ENCODE measurements at regions not wholly inside any gene's neighbourhood (a gene's known extent, or its start where the extent isn't known, plus 50 kb on each side); places are given as distances from the start of the nearest gene placed in this dataset.

DNA sequence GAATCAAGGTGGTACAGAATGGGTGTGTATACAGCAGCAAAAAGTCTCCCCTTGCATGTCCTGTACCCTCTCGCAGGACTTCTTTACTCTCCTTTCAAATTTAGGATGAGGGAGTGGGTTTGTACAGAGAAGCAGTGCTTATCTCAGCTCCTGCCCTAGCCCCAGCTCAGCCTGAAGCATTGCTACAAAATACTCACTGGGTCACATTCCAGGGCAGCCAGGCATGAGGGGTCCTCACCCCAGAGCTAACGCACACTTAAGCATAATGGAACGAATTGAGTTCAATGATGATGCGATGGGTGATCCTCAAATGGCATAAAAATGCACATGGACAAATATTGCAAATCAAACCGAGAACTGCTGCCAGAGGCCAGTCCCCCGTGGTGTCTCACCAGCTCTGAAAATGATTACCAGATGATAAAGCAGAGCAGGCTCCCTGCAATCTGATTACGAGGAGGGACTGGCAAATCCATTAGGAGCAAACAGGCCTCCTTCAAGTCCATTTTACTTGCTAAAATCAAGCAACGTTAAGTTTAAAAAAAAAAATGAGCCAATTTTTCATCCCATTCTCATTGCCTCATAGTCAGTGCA, 231.6 kb upstream of the TAS2R1 start:
- DNase-seq (ENCODE audit: low spot score) = peak; percentile 24
- FAIRE-seq = peak; percentile 73

DNA sequence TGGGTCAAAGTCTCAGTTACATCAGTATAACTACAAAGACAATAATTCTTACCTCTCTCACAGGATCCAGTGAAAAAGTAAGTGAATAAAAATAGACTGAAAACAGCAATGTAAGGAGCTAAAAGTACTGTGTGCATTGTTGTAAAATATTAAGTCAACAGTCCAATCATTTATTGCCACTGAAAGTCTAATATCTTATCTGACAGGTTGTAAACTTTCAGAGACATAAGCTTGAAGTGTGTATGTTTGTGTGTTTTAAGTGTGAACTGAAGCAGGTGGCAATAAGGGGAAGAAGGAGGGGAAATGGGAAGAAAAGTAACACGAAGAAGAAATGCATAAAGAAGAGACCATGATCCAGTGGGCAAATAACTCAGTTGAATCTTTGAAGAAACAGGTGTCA, 229.7 kb upstream of the TAS2R1 start:
- DNase-seq (ENCODE audit: low spot score) (no peak), FAIRE-seq (no peak)

DNA sequence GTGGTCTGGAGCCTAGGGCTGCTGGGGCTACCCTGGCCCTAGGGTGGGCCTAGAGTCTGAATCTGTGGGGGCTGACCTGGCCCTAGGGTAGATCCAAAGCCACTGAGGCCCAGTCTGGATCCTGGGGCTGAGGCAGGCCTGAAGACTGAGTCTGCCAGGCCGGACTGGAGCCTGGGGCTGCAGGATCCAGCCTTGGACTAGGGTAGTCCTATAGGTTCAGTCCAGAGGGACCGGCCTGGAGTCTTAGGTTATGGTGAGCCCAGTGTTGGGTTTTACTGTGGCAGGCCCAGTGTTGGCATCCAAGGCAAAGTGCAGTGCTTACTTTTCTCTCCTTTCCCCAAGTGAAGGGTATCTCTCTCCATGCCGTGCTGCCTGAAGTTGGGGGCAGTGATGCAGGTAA, 227.9 kb upstream of the TAS2R1 start:
- FAIRE-seq (no peak), DNase-seq (ENCODE audit: low spot score) (no peak)

DNA sequence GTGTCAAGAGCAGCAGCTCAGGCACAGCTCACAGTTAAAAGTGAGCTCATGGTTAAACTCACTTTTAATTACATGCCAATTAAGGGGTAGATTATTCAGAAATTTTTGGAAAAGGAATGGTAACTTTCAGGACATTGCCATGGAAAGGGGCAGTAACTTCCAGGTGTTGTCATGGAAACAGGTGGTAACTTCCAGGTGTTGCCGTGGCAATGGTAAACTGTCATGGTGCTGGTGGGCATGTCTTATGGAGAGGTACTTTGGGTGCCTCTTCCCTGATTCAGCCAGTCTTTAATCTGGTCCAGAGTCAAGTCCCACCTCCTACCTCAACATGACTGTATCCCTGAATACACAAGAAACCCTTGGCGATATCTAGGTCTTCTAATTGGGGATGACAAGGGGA, 223.2 kb upstream of the TAS2R1 start:
- FAIRE-seq (no peak), DNase-seq (ENCODE audit: low spot score) (no peak)

DNA sequence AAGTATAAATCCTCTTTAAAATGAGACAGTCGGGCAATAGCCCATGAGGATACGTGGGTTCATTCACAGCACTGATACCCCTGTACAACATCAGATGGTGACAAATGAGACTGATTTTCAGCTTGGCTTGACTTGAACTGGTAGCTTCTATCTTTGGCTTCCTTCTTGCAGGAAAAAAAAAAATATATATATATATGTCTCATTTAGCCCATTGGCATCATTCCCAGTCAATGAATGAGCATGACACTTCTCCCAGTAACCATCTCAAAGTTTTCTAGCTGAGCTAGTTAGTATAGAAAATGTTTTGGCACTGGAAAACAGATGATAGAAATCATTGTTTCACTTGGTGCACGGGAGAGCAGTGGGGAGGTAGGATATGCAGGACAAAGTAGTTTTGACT, 222.5 kb upstream of the TAS2R1 start:
- DNase-seq (ENCODE audit: low spot score) (no peak), FAIRE-seq (no peak)

DNA sequence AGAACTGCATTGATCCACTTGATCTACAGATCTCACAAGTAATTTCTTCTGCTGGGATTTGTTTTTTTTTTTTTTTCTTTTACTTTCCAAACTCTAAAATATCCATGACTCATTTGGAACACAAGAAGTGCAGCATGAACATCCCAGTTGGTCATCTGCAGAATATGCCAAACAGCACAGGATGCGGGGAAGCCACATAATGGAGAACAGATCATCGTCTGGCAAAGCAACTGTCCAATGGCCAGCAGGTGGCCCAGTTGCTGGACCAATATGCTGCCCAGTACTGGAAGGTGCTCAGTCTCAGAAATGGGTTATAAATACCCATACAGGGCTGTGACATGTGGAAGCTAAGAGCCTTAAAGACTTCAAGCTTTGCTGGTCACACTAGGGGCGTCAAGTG, 221.3 kb upstream of the TAS2R1 start:
- DNase-seq (ENCODE audit: low spot score) (peak; percentile 81), FAIRE-seq (peak; percentile 64)

DNA sequence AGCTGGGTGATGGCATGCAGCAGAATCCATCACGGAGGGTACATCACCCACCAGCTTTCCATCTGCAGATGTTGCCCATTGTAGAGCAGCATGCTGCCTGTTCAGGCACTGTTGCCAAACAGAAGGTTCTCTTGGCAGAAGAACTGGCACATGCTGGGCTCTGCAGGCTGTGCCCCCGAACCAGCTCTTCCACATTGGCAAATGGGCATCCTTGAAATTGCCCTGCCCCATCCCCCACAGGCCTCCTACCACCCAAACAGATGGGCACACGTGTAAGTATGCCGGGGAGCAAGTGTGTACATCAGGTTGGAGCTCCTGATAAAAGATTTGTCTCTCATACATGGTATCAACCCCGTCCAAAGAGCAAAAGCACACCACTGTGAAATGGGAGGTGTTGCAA, 220.3 kb upstream of the TAS2R1 start:
- no peak for FAIRE-seq
- DNase-seq (ENCODE audit: low spot score) = no peak

DNA sequence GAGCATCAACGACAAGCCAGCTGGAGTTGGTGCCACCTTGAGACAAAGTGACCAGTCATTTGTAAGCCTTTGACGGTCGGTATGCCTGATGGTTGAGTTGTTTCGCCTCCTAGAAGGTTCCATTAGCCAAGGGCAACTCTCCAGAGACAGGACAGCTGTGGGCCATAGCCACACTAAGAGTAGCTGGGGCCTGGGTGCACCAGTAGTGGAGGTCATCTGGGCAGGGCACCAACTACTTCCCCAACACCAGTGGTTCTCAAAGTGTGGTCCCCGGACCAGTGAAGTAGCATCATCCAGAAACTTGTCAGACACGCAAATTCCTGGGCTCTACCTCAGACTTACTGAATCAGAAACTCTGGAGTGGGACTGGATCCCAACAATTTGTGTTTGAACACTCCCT, 217.5 kb upstream of the TAS2R1 start:
- no peak for FAIRE-seq
- DNase-seq (ENCODE audit: low spot score) = no peak

DNA sequence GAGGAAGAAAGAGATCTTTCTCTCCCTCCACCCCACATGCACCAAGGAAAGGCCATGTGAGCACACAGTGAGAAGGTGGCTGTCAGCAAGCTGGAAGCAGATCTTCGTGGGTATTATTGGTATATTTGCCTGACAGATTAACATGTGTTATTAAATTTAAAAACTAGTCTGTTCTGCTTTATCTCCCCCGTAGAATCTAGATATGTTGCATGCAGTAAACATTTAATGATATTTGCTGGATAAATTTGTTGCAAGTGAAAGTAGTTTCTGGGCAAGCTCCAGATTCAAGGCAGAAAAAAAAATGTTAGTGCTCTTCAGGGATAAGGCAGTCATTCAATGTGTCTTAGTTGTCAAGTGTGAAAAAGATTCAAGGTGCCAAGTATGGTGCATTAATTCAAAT, 215.0 kb upstream of the TAS2R1 start:
- DNase-seq (ENCODE audit: low spot score) (no peak), FAIRE-seq (no peak)

DNA sequence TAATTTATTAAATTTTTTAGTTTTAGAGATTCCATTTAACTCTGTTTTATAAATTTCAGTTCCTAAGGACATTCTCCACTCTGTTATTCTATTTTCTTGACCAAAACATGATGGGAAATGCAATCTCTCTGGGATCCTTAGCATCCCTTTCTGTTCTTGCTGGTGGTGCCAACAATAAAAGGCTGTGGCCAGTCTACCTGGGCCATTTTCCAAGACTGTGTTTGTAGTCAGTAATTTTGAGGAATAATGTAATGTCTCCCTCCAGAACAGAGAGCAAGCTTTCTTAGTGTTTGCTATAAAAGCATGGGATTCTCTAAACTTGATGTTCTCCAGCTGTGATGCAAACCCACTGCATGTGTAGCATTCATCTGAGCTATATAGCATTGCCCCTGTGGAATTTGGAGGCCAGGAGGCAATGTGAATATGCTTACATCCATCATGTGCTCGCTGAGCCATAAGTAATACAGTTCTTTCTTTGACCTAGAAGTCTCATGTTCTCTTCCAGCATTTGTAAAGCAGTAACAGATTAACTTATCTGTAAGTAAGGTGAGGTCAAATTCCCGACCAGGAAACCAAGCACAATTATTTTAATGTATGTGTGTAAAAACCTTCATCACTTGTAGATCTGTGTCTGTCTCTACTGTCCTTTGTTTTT, 211.5 kb upstream of the TAS2R1 start:
- peak; percentile 76 for FAIRE-seq
- DNase-seq (ENCODE audit: low spot score) = no peak

DNA sequence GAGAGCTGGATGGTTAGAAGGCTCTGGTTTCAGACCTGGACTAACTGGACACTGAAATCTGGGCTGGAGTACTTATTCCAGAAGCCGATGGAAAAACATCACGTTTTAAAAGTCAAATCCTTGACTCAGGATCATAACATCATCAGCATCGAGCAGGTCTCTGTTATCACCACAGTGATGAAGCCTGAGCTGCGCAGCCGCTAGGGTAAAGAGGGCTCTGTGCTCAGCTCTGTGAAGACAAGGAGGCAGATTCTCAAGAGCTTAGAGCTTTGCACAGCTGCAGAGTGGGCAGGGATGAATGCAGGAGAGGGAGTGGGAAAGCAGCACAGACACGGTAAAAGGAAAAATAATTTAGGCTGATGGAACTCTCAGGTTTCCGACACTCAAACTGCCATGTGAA, 208.8 kb upstream of the TAS2R1 start:
- FAIRE-seq (no peak), DNase-seq (ENCODE audit: low spot score) (no peak)

DNA sequence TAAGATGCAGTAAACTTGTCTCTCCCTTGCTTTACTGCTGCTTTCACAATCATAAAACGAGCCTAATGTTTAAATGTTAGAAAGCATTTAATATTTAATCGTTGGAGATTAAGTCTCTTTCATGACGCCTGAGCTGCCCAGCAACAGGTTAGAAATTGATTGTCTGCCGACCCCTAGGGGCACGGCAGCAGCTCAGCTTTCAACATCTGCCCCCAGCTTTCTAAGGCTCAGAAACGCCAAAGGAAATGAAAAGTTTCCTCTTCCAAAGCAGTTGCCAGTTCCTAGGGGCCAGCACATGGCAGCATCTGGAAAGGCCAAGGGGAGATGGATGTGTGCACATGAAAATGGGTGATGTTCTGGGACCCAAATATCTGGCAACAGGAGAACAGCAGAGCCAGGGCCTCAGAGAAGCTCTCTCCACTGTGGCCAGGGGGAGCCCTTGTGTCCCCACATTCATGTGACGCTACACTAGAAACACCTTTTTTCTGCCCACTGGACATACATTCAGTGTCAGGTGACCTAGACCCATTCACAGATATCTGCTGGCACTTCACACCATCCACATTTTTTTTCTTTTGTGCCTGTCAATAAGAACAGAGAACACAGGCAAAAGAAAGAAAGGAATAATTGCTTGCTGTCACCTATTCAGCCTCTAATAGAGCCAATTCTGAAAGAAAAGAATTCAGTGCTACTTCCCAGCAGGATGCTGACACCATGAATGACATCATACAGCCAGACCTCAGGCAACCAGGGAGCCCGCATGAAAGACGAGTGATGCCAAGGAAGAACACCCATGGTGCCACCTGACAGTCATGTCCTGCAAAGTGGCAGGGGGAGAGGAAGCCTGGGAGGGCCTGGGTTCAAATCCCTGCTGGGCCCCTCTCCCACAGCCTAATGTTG, 205.0 kb upstream of the TAS2R1 start:
- DNase-seq (ENCODE audit: low spot score) (no peak), FAIRE-seq (no peak)

DNA sequence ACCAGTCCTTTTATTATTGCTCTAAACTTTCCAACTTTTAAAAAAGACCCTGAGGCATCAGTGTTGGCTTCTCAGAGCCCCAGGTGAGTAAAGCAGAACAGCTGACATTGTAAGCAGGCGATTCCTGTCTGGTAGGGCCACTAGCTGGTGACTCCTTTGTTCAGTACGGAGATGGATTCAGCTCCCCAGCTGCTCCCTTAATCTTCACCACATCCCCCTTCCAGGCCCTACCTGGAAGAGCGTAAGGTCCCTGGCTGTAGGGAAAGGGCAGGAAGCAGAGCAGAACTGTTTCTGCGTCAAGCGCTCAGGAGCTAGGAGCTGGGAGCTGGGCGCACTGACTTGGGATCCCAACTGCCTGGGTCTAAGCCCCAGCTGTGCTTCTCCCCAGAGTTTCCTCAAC, 203.7 kb upstream of the TAS2R1 start:
- no peak for DNase-seq (ENCODE audit: low spot score)
- FAIRE-seq = no peak

DNA sequence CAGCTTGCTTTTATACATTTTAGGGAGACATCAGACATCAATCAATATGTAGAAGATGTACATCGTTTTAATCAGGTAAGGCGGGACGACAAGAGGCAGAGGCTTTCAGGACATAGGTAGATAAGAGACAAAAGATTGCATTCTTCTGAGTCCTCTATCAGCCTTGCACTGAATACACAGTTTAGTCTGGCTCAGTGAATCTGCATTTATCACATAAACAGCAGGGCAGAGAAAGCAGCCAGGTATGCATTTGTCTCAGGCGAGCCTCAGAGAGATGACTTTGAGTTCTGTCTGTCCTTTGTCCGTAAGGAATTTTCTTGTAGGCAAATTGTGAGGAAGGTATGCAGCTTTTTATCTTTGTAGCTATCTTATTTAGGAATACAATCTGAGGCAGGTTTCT, 202.8 kb upstream of the TAS2R1 start:
- DNase-seq (ENCODE audit: low spot score) = no peak
- FAIRE-seq = no peak

DNA sequence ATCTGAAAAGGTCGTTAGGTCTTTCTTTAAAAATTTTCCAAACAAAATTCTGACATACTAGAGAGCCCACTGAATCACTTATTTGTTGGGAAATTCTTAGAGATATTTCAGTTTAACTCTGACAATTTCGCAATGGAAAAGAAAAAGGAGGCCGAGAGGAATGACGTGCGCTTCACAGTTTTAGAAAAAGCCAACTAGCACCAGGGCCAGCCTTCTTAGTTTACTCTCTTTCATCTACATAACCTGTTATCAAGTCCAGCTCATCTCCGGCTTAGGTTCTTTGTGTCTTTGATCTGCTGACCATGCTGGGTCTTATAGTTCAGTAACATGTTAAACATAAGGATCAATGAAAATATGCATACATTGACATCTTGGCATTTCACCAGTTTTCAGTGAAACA, 201.7 kb upstream of the TAS2R1 start:
- FAIRE-seq = no peak
- no peak for DNase-seq (ENCODE audit: low spot score)

DNA sequence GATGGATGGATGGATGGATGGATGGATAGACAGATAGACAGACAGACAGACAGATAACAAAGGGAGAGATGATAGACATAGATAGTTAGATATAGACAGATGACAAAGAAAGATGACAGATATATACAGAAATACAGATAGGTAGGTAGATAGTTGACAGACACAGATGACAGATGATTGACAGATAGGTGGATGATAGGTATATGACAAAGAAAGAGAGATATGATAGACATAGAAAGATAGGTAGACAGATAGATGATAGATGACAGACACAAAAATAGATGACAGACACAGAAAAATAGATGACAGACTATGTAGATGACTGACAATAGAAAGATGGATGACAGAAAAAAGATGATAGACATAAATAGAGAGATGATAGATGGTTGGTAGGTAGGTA, 200.0 kb upstream of the TAS2R1 start:
- FAIRE-seq = no peak
- no peak for DNase-seq (ENCODE audit: low spot score)

DNA sequence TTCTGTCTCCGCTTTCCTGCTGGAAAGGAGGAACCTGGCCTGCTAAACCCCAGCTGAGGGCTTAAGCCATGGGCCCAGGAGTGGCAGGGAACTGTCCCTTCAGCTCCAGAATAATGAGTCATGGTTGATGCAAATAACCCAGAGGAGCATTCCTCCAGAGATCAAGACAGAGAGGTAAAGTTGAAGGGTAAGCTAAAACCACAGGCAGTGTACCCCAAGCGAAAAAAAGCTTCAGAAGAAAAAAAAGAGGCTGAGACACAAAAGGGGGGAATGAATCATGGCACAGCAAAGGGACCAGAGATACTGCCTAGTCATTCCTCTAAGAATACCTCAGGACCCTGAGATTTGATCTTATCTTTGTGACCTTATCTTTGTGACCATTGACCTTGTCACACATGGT, 199.5 kb upstream of the TAS2R1 start:
- FAIRE-seq = peak; percentile 78

DNA sequence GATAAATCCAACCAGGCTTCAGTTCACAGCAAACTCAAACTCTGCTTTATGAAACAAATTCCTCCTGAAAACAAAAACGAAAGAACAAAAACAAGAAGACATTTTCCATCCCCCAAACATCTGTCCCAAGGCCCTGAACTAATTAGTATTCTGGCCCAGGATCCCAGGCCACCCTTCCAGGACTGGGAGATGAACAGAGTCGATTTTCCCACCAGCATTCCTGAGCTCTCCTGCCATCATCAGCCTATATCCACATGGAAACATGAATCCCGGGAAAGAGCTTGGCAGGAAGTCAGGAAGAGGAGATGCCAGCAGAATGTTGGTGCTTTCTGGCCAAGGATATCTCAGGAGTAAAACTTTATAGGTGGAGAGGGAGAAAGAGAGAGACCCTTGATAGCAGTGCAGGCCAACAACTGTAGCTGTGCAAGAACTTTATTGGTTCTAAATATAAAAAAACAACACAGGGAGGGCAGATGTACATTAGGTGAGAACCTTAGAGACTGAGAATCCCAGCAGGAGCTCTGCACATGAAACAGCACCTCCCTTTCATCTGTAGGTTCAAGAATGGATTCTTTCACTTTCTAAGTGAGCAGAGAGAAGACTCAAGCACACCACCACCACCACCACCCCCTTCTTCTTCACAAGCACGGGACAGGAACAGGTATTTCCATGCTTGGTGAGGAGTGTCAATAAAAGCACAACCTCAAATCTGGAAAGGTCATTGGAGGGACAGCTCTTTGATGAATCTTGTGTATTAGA, 190.7 kb upstream of the TAS2R1 start:
- DNase-seq (ENCODE audit: low spot score) (no peak), FAIRE-seq (no peak)

More for the DNA sequence above, 199.5 kb upstream of the TAS2R1 start:
- DNase-seq (ENCODE audit: low spot score) = peak; percentile 84

DNA sequence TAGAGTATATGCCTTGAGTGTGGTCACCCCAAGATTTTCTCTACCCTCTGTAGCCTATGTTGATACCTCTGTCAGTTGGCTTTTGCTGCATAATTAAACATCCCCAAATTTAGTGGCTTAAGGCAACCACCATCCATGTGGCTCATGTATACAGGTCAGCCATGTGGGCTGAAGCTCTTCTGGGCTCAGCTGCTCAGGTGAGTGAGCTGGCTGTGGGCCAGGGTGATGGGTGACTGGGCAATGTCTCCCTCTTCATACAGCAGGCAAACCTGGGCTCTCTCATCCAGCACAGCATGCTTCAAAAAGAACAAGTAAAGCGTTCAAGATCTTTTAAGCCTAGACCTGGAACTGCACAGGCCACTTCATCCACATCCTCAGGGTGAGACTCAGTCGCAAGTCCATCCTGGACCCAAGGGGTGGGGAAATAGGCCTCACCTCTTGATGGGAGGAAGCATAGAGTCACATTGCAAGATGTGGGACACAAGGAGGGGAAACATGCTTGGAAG, 188.2 kb upstream of the TAS2R1 start:
- DNase-seq (ENCODE audit: low spot score) (no peak), FAIRE-seq (no peak)

DNA sequence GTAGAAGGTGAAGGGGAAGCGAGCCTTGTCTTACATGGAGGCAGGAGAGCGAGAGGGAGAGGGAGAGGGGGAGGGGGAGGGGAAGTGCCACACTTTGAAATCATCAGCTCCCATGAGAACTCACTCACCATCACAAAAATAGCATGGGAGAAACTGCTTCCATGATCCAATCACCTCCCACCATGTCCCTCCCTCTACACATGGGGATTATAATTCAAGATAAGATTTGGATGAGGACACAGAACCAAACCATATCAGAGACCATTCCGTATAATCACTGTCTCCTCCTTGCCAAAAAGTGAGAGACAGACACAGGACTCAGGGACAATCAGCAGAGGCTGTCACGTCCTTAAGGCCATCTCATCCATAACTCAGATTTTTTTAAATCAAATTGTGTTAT, 187.7 kb upstream of the TAS2R1 start:
- FAIRE-seq (no peak), DNase-seq (ENCODE audit: low spot score) (no peak)

DNA sequence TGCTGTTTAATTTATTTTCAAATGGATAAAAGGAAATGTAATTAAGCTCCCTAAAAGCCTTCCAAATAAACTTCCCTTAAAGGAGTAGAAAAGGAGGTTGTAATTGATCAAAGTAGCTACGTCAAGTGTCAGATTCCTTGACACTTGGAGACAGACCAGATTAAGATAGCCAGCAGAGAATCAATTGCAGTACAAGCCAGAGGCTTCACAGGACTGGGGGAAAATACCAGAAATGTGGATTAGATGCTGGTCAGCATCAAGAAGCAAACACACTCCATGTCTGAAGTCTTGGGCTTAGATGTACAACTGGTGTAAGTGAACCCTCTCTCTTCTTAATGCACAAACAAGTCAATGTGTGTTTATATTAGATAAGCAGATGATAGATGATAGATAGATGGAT, 184.9 kb upstream of the TAS2R1 start:
- FAIRE-seq (no peak), DNase-seq (ENCODE audit: low spot score) (no peak)

DNA sequence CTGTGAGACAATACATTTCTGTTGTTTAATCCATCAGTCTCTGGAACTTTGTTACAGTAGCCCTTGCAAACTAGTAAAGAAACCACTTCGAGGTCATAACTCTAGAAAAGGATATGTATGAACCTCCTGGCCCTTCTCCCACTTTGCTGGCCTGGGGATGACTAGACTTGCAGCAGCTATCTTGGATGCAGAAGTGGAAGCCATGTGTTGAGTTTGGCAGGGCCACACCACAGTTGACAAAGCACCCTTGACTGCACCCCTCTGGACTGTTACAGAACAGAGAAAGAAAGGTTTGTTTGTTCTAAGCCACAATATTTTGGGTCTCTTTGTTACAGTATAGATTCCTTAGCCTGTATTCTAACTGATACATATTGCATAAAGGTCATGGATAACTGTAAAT, 183.2 kb upstream of the TAS2R1 start:
- FAIRE-seq (no peak), DNase-seq (ENCODE audit: low spot score) (no peak)
